ENCODE measurements at regions not wholly inside any gene's neighbourhood (a gene's known extent, or its start where the extent isn't known, plus 50 kb on each side); places are given as distances from the start of the nearest gene placed in this dataset.
A peak's percentile ranks its signal among the peaks of the same experiment; 100 is the strongest.

GRCh38 chr4:133866328-133866699, 335.3 kb downstream of the PABPC4L start:
- DNase-seq: no peak

GRCh38 chr4:133865612-133866327, 335.8 kb downstream of the PABPC4L start:
- no peak for DNase-seq

- no peak for DNase-seq
These were observed 338.4 kb downstream of the PABPC4L start for GRCh38 chr4:133863153-133863552.

GRCh38 chr4:133856731-133857355, 344.7 kb downstream of the PABPC4L start:
- no peak for DNase-seq

GRCh38 chr4:133855001-133855400, 346.6 kb downstream of the PABPC4L start:
- no peak for DNase-seq

- DNase-seq: peak in 1 of 2 experiments; percentile 0
These were observed 362.3 kb downstream of the PABPC4L start for GRCh38 chr4:133839326-133839725.

GRCh38 chr4:133823177-133823576, 378.4 kb downstream of the PABPC4L start:
- DNase-seq: no peak

- DNase-seq: no peak
These were observed 388.6 kb downstream of the PABPC4L start for GRCh38 chr4:133812954-133813353.

GRCh38 chr4:133812236-133812635, 389.4 kb downstream of the PABPC4L start:
- DNase-seq: no peak

- peak in 1 of 2 experiments; percentile 18 for DNase-seq
These were observed 393.4 kb downstream of the PABPC4L start for GRCh38 chr4:133808151-133808550.

GRCh38 chr4:133803341-133803740, 398.2 kb downstream of the PABPC4L start:
- no peak for DNase-seq

- no peak for DNase-seq
These were observed 399.0 kb downstream of the PABPC4L start for GRCh38 chr4:133802359-133803140.

- DNase-seq: no peak
These were observed 399.7 kb downstream of the PABPC4L start for GRCh38 chr4:133801883-133802282.

- no peak for DNase-seq
These were observed 400.6 kb downstream of the PABPC4L start for GRCh38 chr4:133800966-133801365.

- DNase-seq: no peak
These were observed 401.8 kb downstream of the PABPC4L start for GRCh38 chr4:133799717-133800315.

- no peak for DNase-seq
These were observed 423.9 kb downstream of the PABPC4L start for GRCh38 chr4:133777661-133778060.

- DNase-seq: no peak
These were observed 424.6 kb downstream of the PABPC4L start for GRCh38 chr4:133776961-133777360.

- no peak for DNase-seq
These were observed 425.1 kb downstream of the PABPC4L start for GRCh38 chr4:133776503-133776902.

GRCh38 chr4:133775881-133776280, 425.7 kb downstream of the PABPC4L start:
- DNase-seq: no peak

- no peak for DNase-seq
These were observed 426.1 kb downstream of the PABPC4L start for GRCh38 chr4:133775469-133775868.

GRCh38 chr4:133759428-133759827, 442.2 kb downstream of the PABPC4L start:
- no peak for DNase-seq

- DNase-seq: no peak
These were observed 459.8 kb downstream of the PABPC4L start for GRCh38 chr4:133741766-133742165.

- DNase-seq: no peak
These were observed 481.6 kb downstream of the PABPC4L start for GRCh38 chr4:133720001-133720400.

Measured in NCI-H2081 (cell line).